ENCODE measurements at regions not wholly inside any gene's neighbourhood (a gene's known extent, or its start where the extent isn't known, plus 50 kb on each side); places are given as distances from the start of the nearest gene placed in this dataset.

GRCh38 chr9:82487935-82488312, 499.4 kb downstream of the SPATA31D1 start:
- TF ChIP-seq CTCF (IDR thresholded peaks at IDR 0.05): no peak
- TF ChIP-seq EZH2 (IDR thresholded peaks at IDR 0.05): no peak
